Neural progenitor cell (in vitro differentiated cells): ENCODE measurements at regions not wholly inside any gene's neighbourhood (a gene's known extent, or its start where the extent isn't known, plus 50 kb on each side); places are given as distances from the start of the nearest gene placed in this dataset.

ENCODE experiments used
- EZH2phosphoT487 ChIP-seq: fragments of 200-600 bp; sonication (generic); IDR thresholded peaks from 2 replicates; pipeline ENCODE4 v1.6.1; 2017; ENCODE audit warnings: antibody characterized with exemption
- TF ChIP-seq, protein P1 (sequence below): fragments of 200-600 bp; sonication (generic); IDR thresholded peaks from 2 replicates; pipeline ENCODE4 v1.5.1; 2017; ENCODE audit warnings: antibody characterized with exemption, mild to moderate bottlenecking

DNA sequence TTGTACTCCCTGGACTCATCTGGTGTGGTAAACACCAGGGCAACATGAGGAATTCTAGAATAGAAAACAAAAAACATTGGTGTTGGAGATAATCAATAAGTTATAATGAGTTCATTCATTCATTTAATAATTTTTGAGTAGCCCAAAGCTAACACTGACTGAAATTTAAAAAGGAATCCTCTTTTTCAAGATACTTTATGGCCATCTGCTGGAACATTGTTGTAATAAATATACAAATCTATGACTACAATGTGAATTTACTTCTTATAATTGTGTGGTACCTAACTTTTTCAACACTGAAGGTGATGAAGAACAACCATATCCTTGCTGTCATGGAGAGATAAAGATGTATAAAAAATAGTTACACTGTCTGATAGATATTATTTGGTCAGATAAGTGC, 687.3 kb upstream of the MIS18BP1 start:
- TF ChIP-seq, protein P1, sequence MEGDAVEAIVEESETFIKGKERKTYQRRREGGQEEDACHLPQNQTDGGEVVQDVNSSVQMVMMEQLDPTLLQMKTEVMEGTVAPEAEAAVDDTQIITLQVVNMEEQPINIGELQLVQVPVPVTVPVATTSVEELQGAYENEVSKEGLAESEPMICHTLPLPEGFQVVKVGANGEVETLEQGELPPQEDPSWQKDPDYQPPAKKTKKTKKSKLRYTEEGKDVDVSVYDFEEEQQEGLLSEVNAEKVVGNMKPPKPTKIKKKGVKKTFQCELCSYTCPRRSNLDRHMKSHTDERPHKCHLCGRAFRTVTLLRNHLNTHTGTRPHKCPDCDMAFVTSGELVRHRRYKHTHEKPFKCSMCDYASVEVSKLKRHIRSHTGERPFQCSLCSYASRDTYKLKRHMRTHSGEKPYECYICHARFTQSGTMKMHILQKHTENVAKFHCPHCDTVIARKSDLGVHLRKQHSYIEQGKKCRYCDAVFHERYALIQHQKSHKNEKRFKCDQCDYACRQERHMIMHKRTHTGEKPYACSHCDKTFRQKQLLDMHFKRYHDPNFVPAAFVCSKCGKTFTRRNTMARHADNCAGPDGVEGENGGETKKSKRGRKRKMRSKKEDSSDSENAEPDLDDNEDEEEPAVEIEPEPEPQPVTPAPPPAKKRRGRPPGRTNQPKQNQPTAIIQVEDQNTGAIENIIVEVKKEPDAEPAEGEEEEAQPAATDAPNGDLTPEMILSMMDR, result no peak
- no peak for TF ChIP-seq EZH2phosphoT487
